ENCODE measurements at regions not wholly inside any gene's neighbourhood (a gene's known extent, or its start where the extent isn't known, plus 50 kb on each side); places are given as distances from the start of the nearest gene placed in this dataset.

GRCh38 chr2:118529908-118530599 lies 317.4 kb downstream of the EN1 start:
- no peaks in the 10 kb centered on the region for H3K36me3 ChIP-seq (ENCODE audit: insufficient read depth)
- DNase-seq (ENCODE audit: extremely low spot score), result no peak
- H3K4me3 ChIP-seq (ENCODE audit: low read depth, low read length), result no peak overlapping the region
- 3% methylated on average over 5 of the region's 5 CpGs for WGBS
- no peak overlapping the region for H3K27ac ChIP-seq (ENCODE audit: low read depth)
- no peaks in the 10 kb centered on the region for H3K4me1 ChIP-seq (ENCODE audit: insufficient read depth)

GRCh38 chr2:118527571-118527970 lies 319.9 kb downstream of the EN1 start:
- Histone ChIP-seq H3K36me3 (ENCODE audit: insufficient read depth) (no peaks in the 10 kb centered on the region), H3K4me3 (ENCODE audit: low read depth, low read length) (no peak overlapping the region), H3K4me1 (ENCODE audit: insufficient read depth) (no peaks in the 10 kb centered on the region), H3K27ac (ENCODE audit: low read depth) (no peak overlapping the region)
- 71% methylated on average over 4 of the region's 4 CpGs for WGBS
- DNase-seq (ENCODE audit: extremely low spot score), result no peak

GRCh38 chr2:118525346-118525745 lies 322.1 kb downstream of the EN1 start:
- Histone ChIP-seq H3K27ac (ENCODE audit: low read depth) (no peak overlapping the region), H3K36me3 (ENCODE audit: insufficient read depth) (no peaks in the 10 kb centered on the region), H3K4me3 (ENCODE audit: low read depth, low read length) (no peak overlapping the region), H3K4me1 (ENCODE audit: insufficient read depth) (no peaks in the 10 kb centered on the region)
- no peak for DNase-seq (ENCODE audit: extremely low spot score)

- DNase-seq (ENCODE audit: extremely low spot score), result no peak
- H3K4me1 ChIP-seq (ENCODE audit: insufficient read depth), result no peaks in the 10 kb centered on the region
- no peaks in the 10 kb centered on the region for H3K36me3 ChIP-seq (ENCODE audit: insufficient read depth)
- no peak overlapping the region for H3K4me3 ChIP-seq (ENCODE audit: low read depth, low read length)
- no peak overlapping the region for H3K27ac ChIP-seq (ENCODE audit: low read depth)
These were observed 322.5 kb downstream of the EN1 start for GRCh38 chr2:118524911-118525310.

GRCh38 chr2:118523761-118524160 lies 323.7 kb downstream of the EN1 start:
- Histone ChIP-seq H3K4me3 (ENCODE audit: low read depth, low read length) (no peak overlapping the region), H3K27ac (ENCODE audit: low read depth) (no peak overlapping the region), H3K36me3 (ENCODE audit: insufficient read depth) (no peaks in the 10 kb centered on the region), H3K4me1 (ENCODE audit: insufficient read depth) (no peaks in the 10 kb centered on the region)
- no peak for DNase-seq (ENCODE audit: extremely low spot score)
- 86% methylated on average over 3 of the region's 3 CpGs for WGBS

- DNase-seq (ENCODE audit: extremely low spot score), result no peak
- WGBS, result 93% methylated on average over 1 of the region's 1 CpG
- Histone ChIP-seq H3K36me3 (ENCODE audit: insufficient read depth) (no peaks in the 10 kb centered on the region), H3K4me1 (ENCODE audit: insufficient read depth) (no peaks in the 10 kb centered on the region), H3K4me3 (ENCODE audit: low read depth, low read length) (no peak overlapping the region), H3K27ac (ENCODE audit: low read depth) (no peak overlapping the region)
These were observed 325.5 kb downstream of the EN1 start for GRCh38 chr2:118521960-118522359.

GRCh38 chr2:118521272-118521671 lies 326.2 kb downstream of the EN1 start:
- WGBS, result 81% methylated on average over 3 of the region's 3 CpGs
- Histone ChIP-seq H3K4me1 (ENCODE audit: insufficient read depth) (no peaks in the 10 kb centered on the region), H3K36me3 (ENCODE audit: insufficient read depth) (no peaks in the 10 kb centered on the region), H3K27ac (ENCODE audit: low read depth) (no peak overlapping the region), H3K4me3 (ENCODE audit: low read depth, low read length) (no peak overlapping the region)
- no peak for DNase-seq (ENCODE audit: extremely low spot score)

- Histone ChIP-seq H3K4me3 (ENCODE audit: low read depth, low read length) (no peak overlapping the region), H3K27ac (ENCODE audit: low read depth) (no peak overlapping the region), H3K4me1 (ENCODE audit: insufficient read depth) (no peaks in the 10 kb centered on the region), H3K36me3 (ENCODE audit: insufficient read depth) (no peaks in the 10 kb centered on the region)
- WGBS, result 90% methylated on average over 4 of the region's 4 CpGs
- no peak for DNase-seq (ENCODE audit: extremely low spot score)
These were observed 327.2 kb downstream of the EN1 start for GRCh38 chr2:118520246-118520645.

GRCh38 chr2:118519511-118519910 lies 327.9 kb downstream of the EN1 start:
- DNase-seq (ENCODE audit: extremely low spot score), result no peak
- Histone ChIP-seq H3K36me3 (ENCODE audit: insufficient read depth) (no peaks in the 10 kb centered on the region), H3K27ac (ENCODE audit: low read depth) (no peak overlapping the region), H3K4me3 (ENCODE audit: low read depth, low read length) (no peak overlapping the region), H3K4me1 (ENCODE audit: insufficient read depth) (no peaks in the 10 kb centered on the region)

GRCh38 chr2:118510807-118511206 lies 336.6 kb downstream of the EN1 start:
- Histone ChIP-seq H3K27ac (ENCODE audit: low read depth) (no peak overlapping the region), H3K4me3 (ENCODE audit: low read depth, low read length) (no peak overlapping the region), H3K36me3 (ENCODE audit: insufficient read depth) (no peaks in the 10 kb centered on the region), H3K4me1 (ENCODE audit: insufficient read depth) (no peaks in the 10 kb centered on the region)
- WGBS, result 54% methylated on average over 4 of the region's 4 CpGs
- no peak for DNase-seq (ENCODE audit: extremely low spot score)

- H3K4me1 ChIP-seq (ENCODE audit: insufficient read depth), result no peaks in the 10 kb centered on the region
- H3K36me3 ChIP-seq (ENCODE audit: insufficient read depth), result no peaks in the 10 kb centered on the region
- H3K4me3 ChIP-seq (ENCODE audit: low read depth, low read length), result no peak overlapping the region
- DNase-seq (ENCODE audit: extremely low spot score), result no peak
- WGBS, result 81% methylated on average over 7 of the region's 7 CpGs
- H3K27ac ChIP-seq (ENCODE audit: low read depth), result no peak overlapping the region
These were observed 338.0 kb downstream of the EN1 start for GRCh38 chr2:118509319-118510004.

GRCh38 chr2:118508282-118508681 lies 339.2 kb downstream of the EN1 start:
- DNase-seq (ENCODE audit: extremely low spot score), result no peak
- Histone ChIP-seq H3K4me1 (ENCODE audit: insufficient read depth) (no peaks in the 10 kb centered on the region), H3K4me3 (ENCODE audit: low read depth, low read length) (no peak overlapping the region)

GRCh38 chr2:118505436-118505835 lies 342.0 kb downstream of the EN1 start:
- Histone ChIP-seq H3K4me1 (ENCODE audit: insufficient read depth) (no peaks in the 10 kb centered on the region), H3K4me3 (ENCODE audit: low read depth, low read length) (no peak overlapping the region), H3K36me3 (ENCODE audit: insufficient read depth) (no peaks in the 10 kb centered on the region), H3K27ac (ENCODE audit: low read depth) (no peak overlapping the region)
- no peak for DNase-seq (ENCODE audit: extremely low spot score)
- 84% methylated on average over 2 of the region's 2 CpGs for WGBS

More at GRCh38 chr2:118508282-118508681, 339.2 kb downstream of the EN1 start:
- no peaks in the 10 kb centered on the region for H3K36me3 ChIP-seq (ENCODE audit: insufficient read depth)
- no peak overlapping the region for H3K27ac ChIP-seq (ENCODE audit: low read depth)

- no peak overlapping the region for H3K4me3 ChIP-seq (ENCODE audit: low read depth, low read length)
- H3K27ac ChIP-seq (ENCODE audit: low read depth), result no peak overlapping the region
- H3K4me1 ChIP-seq (ENCODE audit: insufficient read depth), result no peaks in the 10 kb centered on the region
- WGBS, result 75% methylated on average over 2 of the region's 2 CpGs
- no peaks in the 10 kb centered on the region for H3K36me3 ChIP-seq (ENCODE audit: insufficient read depth)
- no peak for DNase-seq (ENCODE audit: extremely low spot score)
These were observed 345.3 kb downstream of the EN1 start for GRCh38 chr2:118502106-118502505.

Data from urinary bladder (tissue), 3 donors.